IMR-90 (cell line): ENCODE measurements at regions not wholly inside any gene's neighbourhood (a gene's known extent, or its start where the extent isn't known, plus 50 kb on each side); places are given as distances from the start of the nearest gene placed in this dataset.

Experiments
- ATAC-seq: fragments of 200-7000 bp; cut with Tn5 transposase; 2 replicates; pipeline ENCODE4 v1.9.1; 2020; ENCODE audit warnings: low read depth, mild to moderate bottlenecking, moderate library complexity
- BruUV-seq: library from RNA; stranded (reverse); fragments of 400-500 nt; replicated peaks from 2 replicates; lab custom pipeline; 2021; lab: Mats Ljungman, UMichigan
- CTCF ChIA-PET: fragments of 300-600 bp; formaldehyde crosslinking; extraction: SDS; loops from one replicate; lab custom pipeline; 2021; ENCODE audit warnings: antibody characterized with exemption; lab: Yijun Ruan, JAX
- POLR2A ChIA-PET: fragments of 300-600 bp; sonication (Branson Sonifier 250); formaldehyde crosslinking; loops from one replicate; lab custom pipeline; 2022; ENCODE audit warnings: antibody characterized with exemption; ENCODE audit not compliant: unreplicated experiment; lab: Charles Lee
- DNase-seq: peaks from one replicate; pipeline ENCODE4 v3.0.0; 2013
- H2AFZ ChIP-seq: replicated peaks from 2 replicates; pipeline ENCODE3; 2013; ENCODE audit warnings: low read length, mild to moderate bottlenecking; ENCODE audit not compliant: poor library complexity
- H2AK5ac ChIP-seq: 2 replicates; pipeline ENCODE4 v1.6.1; 2013; ENCODE audit warnings: low read depth, low read length, inconsistent platforms
- H2AK9ac ChIP-seq: replicated peaks from 2 replicates; pipeline ENCODE3; 2013; ENCODE audit warnings: mild to moderate bottlenecking, low read depth, low read length, moderate library complexity; ENCODE audit not compliant: poor library complexity
- H2BK120ac ChIP-seq: 2 replicates; pipeline ENCODE4 v1.6.1; 2013; ENCODE audit warnings: low read depth, low read length, inconsistent platforms
- H2BK15ac ChIP-seq: 3 replicates; pipeline ENCODE4 v1.6.1; 2013; ENCODE audit warnings: low read depth, low read length, inconsistent platforms
- H2BK20ac ChIP-seq: 2 replicates; pipeline ENCODE4 v1.6.1; 2013; ENCODE audit warnings: low read depth, mild to moderate bottlenecking, inconsistent platforms, low read length, moderate library complexity
- H2BK5ac ChIP-seq: 2 replicates; pipeline ENCODE4 v1.6.1; 2013; ENCODE audit warnings: mild to moderate bottlenecking, low read depth, low read length, inconsistent platforms; ENCODE audit not compliant: poor library complexity, severe bottlenecking
- H3K14ac ChIP-seq: replicated peaks from 2 replicates; pipeline ENCODE4 v1.6.1; 2013; ENCODE audit warnings: low read depth, low read length, inconsistent platforms
- H3K18ac ChIP-seq: 2 replicates; pipeline ENCODE4 v1.6.1; 2013; ENCODE audit warnings: low read depth, low read length, control low read depth
- H3K23ac ChIP-seq: 2 replicates; pipeline ENCODE4 v1.6.1; 2013; ENCODE audit warnings: low read depth, low read length, inconsistent platforms
- H3K27ac ChIP-seq: 2 replicates; pipeline ENCODE4 v1.5.1; 2013; ENCODE audit warnings: mild to moderate bottlenecking, control low read depth, low read length; ENCODE audit not compliant: insufficient read depth
- H3K27me3 ChIP-seq: 2 replicates; pipeline ENCODE4 v1.6.1; 2013; ENCODE audit warnings: low read length; ENCODE audit not compliant: control insufficient read depth, insufficient read depth
- H3K36me3 ChIP-seq: 2 replicates; pipeline ENCODE4 v1.6.1; 2013; ENCODE audit warnings: low read length, mixed read lengths; ENCODE audit not compliant: control insufficient read depth, insufficient read depth
- H3K4ac ChIP-seq: 2 replicates; pipeline ENCODE4 v1.6.1; 2013; ENCODE audit warnings: low read depth, low read length, inconsistent platforms
- H3K4me1 ChIP-seq: 2 replicates; pipeline ENCODE4 v1.6.1; 2013; ENCODE audit warnings: low read length, mixed read lengths; ENCODE audit not compliant: control insufficient read depth, insufficient read depth
- H3K4me2 ChIP-seq: 2 replicates; pipeline ENCODE4 v1.6.1; 2013; ENCODE audit warnings: low read depth, mild to moderate bottlenecking, control low read depth, low read length, moderate library complexity
- H3K4me3 ChIP-seq: 2 replicates; pipeline ENCODE4 v1.5.1; 2013; ENCODE audit warnings: low read depth, mild to moderate bottlenecking, control low read depth, low read length, moderate library complexity; ENCODE audit not compliant: insufficient read depth
- H3K56ac ChIP-seq: 2 replicates; pipeline ENCODE4 v1.6.1; 2013; ENCODE audit warnings: low read length, inconsistent platforms; ENCODE audit not compliant: insufficient read depth; ENCODE audit errors: extremely low read depth
- H3K79me1 ChIP-seq, 2 experiments: 2 replicates each; pipeline ENCODE4 v1.6.1; 2013; ENCODE audit warnings: low read length in 2 of 2, inconsistent platforms in 1 of 2, low read depth in 1 of 2
- H3K9ac ChIP-seq: 2 replicates; pipeline ENCODE4 v1.6.1; 2013; ENCODE audit warnings: low read depth, low read length, control low read depth
- H3K9me1 ChIP-seq: 2 replicates; pipeline ENCODE4 v1.6.1; 2013; ENCODE audit warnings: low read length, inconsistent platforms; ENCODE audit not compliant: insufficient read depth
- H3K9me3 ChIP-seq: 2 replicates; pipeline ENCODE4 v1.6.1; 2013; ENCODE audit warnings: low read length; ENCODE audit not compliant: control insufficient read depth, insufficient read depth
- H4K20me1 ChIP-seq: 2 replicates; pipeline ENCODE4 v1.6.1; 2013; ENCODE audit warnings: low read length, inconsistent platforms; ENCODE audit not compliant: insufficient read depth
- H4K5ac ChIP-seq: 2 replicates; pipeline ENCODE4 v1.6.1; 2013; ENCODE audit warnings: mild to moderate bottlenecking, low read depth, low read length, control low read depth
- H4K8ac ChIP-seq, 2 experiments: 2 replicates each; pipeline ENCODE4 v1.6.1; 2013; ENCODE audit warnings: low read depth in 2 of 2, low read length in 2 of 2, control low read depth in 1 of 2, inconsistent platforms in 1 of 2
- H4K91ac ChIP-seq: 2 replicates; pipeline ENCODE4 v1.6.1; 2013; ENCODE audit warnings: low read depth, low read length, inconsistent platforms; ENCODE audit not compliant: insufficient read depth
- MAZ ChIP-seq: IDR thresholded peaks from 2 replicates; pipeline ENCODE4 v1.6.1; 2012; ENCODE audit warnings: low read depth, mild to moderate bottlenecking, low read length, improper control_type of control experiment, moderate library complexity, borderline replicate concordance
- POLR2A ChIP-seq: IDR thresholded peaks from 2 replicates; pipeline ENCODE4 v1.6.1; 2012; ENCODE audit warnings: mild to moderate bottlenecking, low read depth, low read length
- RAD21 ChIP-seq: IDR thresholded peaks from 2 replicates; pipeline ENCODE4 v1.6.1; 2012; ENCODE audit warnings: low read length, improper control_type of control experiment
- SMC3 ChIP-seq: fragments of 150-350 bp; IDR thresholded peaks from 2 replicates; pipeline ENCODE4 v1.6.1; 2016; ENCODE audit warnings: low read depth, mild to moderate bottlenecking, antibody characterized with exemption, low read length, moderate library complexity
- WGBS, 2 experiments: methylation state at CpG; one replicate each; pipeline versions ENCODE4 v1.1.5 to v1.1.7; 2013; ENCODE audit warnings: missing lambda C conversion rate in 2 of 2; ENCODE audit not compliant: insufficient read length in 1 of 2; ENCODE audit errors: extremely low coverage in 2 of 2; 5-methylcytosine and 5-hydroxymethylcytosine counted together
- dilution Hi-C: fragments of 300-500 bp; cut with HindIII; formaldehyde crosslinking; loops from one replicate; pipeline ENCODE4 v1.14.3; 2018; ENCODE audit warnings: low sequenced_read_pairs; ENCODE audit not compliant: unreplicated experiment
- in situ Hi-C: fragments of 300-500 bp; cut with MboI; formaldehyde crosslinking; loops from 3 replicates; pipeline ENCODE4 v1.14.3; 2019; ENCODE audit warnings: low sequenced_read_pairs, inconsistent platforms, mixed read lengths
- intact Hi-C: fragments of 100-400 bp; cut with micrococcal nuclease; formaldehyde crosslinking; loops from 2 replicates; pipeline ENCODE4 v1.10.0; 2022
- TF ChIP-seq, protein P1 (sequence below): conservative IDR thresholded peaks from 2 replicates; pipeline ENCODE4 v1.5.1; 2012; ENCODE audit warnings: mild to moderate bottlenecking, low read depth, low read length, improper control_type of control experiment

DNA sequence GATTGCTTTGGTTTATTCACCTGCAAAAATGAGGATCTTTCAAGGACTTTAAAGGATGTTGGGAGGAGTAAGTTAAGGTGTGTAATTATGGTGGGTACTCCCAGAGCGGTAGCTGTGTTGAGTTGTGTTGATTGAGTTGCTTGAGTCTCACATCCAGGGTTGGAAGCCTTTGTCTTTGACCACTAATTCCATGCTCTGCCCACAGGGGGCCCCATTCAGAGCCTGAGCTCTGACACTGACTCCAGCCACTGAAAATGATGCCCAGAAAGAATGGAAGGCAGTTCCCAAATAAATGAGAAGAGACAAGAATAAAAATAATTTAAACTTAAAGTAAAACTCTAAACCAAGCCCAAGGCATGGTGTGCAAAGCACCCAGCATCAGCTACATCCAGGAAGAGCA is 237.4 kb upstream of the PWP1 start:
- H2BK15ac ChIP-seq = no peak overlapping the region
- H3K9me3 ChIP-seq = no peaks in the 10 kb centered on the region
- peak; percentile 5 for DNase-seq
- POLR2A ChIA-PET = no interaction called here
- no peaks in the 10 kb centered on the region for H4K20me1 ChIP-seq
- H4K91ac ChIP-seq = no peak overlapping the region
- no peak for ATAC-seq
- dilution Hi-C loops = no loop called here
- no CpG with 5 or more reads among the region's 1 CpG for WGBS, 2 experiments
- no peak overlapping the region for H4K5ac ChIP-seq
- no peaks in the 10 kb centered on the region for H3K36me3 ChIP-seq
- TF ChIP-seq POLR2A (no peak), SMC3 (peak; percentile 52), RAD21 (peak; percentile 36), MAZ (no peak)
- TF ChIP-seq, protein P1, sequence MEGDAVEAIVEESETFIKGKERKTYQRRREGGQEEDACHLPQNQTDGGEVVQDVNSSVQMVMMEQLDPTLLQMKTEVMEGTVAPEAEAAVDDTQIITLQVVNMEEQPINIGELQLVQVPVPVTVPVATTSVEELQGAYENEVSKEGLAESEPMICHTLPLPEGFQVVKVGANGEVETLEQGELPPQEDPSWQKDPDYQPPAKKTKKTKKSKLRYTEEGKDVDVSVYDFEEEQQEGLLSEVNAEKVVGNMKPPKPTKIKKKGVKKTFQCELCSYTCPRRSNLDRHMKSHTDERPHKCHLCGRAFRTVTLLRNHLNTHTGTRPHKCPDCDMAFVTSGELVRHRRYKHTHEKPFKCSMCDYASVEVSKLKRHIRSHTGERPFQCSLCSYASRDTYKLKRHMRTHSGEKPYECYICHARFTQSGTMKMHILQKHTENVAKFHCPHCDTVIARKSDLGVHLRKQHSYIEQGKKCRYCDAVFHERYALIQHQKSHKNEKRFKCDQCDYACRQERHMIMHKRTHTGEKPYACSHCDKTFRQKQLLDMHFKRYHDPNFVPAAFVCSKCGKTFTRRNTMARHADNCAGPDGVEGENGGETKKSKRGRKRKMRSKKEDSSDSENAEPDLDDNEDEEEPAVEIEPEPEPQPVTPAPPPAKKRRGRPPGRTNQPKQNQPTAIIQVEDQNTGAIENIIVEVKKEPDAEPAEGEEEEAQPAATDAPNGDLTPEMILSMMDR = peak; percentile 45
- no TSS peak for BruUV-seq
- H3K4me3 ChIP-seq = no peak overlapping the region
- H4K8ac ChIP-seq = no peak overlapping the region
- no peak overlapping the region for H2AK5ac ChIP-seq
- no peak overlapping the region for H3K4ac ChIP-seq
- no peak overlapping the region for H3K23ac ChIP-seq
- H3K27ac ChIP-seq = no peak overlapping the region
- no peak overlapping the region for H3K9ac ChIP-seq
- in situ Hi-C loops = no loop called here
- CTCF ChIA-PET = interaction anchor here (0.5 to 1.4 kb wide), 4 partner anchors 9 to 244 kb away, joined by 3 to 4 read pairs (median 4); no protein-coding TSS in a partner anchor
- H3K56ac ChIP-seq = no peak overlapping the region
- no peak overlapping the region for H2BK120ac ChIP-seq
- H3K14ac ChIP-seq = no peak overlapping the region
- no peak overlapping the region for H2AFZ ChIP-seq
- H2AK9ac ChIP-seq = no peak overlapping the region
- H3K9me1 ChIP-seq = no peaks in the 10 kb centered on the region
- H2BK5ac ChIP-seq = no peak overlapping the region
- H3K4me1 ChIP-seq = no peaks in the 10 kb centered on the region; the same call in none of the 2 replicates
- H3K4me2 ChIP-seq = no peak overlapping the region
- no peaks in the 10 kb centered on the region for H3K79me1 ChIP-seq
- no peaks in the 10 kb centered on the region for H3K27me3 ChIP-seq
- intact Hi-C loops = loop anchor here (5.0 kb wide), 1 partner anchor 159 kb away; no protein-coding TSS in a partner anchor
- H3K18ac ChIP-seq = no peak overlapping the region
- no peak overlapping the region for H2BK20ac ChIP-seq
